Central memory CD8-positive, alpha-beta T cell (primary cell): ENCODE measurements at regions not wholly inside any gene's neighbourhood (a gene's known extent, or its start where the extent isn't known, plus 50 kb on each side); places are given as distances from the start of the nearest gene placed in this dataset.

Source experiments
- ATAC-seq: fragments of 150-1000 bp; cut with Tn5 transposase; replicated peaks from 2 replicates; pipeline ENCODE4 v1.10.0; 2022; ENCODE audit warnings: mild to moderate bottlenecking, moderate FRiP score, moderate number of reproducible peaks; ENCODE audit not compliant: poor library complexity, severe bottlenecking; ENCODE audit errors: extremely low read depth
- DNase-seq, 2 donors: peaks; one replicate each; pipeline ENCODE4 v3.0.0; 2021; ENCODE audit warnings: low spot score in 2 of 2
- H3K27ac Mint-ChIP-seq: one replicate; pipeline ENCODE4 v1.8.0; 2022; ENCODE audit warnings: low read depth, mild to moderate bottlenecking, moderate library complexity, mixed read lengths
- H3K27me3 Mint-ChIP-seq: one replicate; pipeline ENCODE4 v1.8.0; 2022; ENCODE audit warnings: mixed read lengths
- H3K36me3 Mint-ChIP-seq: one replicate; pipeline ENCODE4 v1.8.0; 2022; ENCODE audit warnings: mild to moderate bottlenecking, moderate library complexity, mixed read lengths; ENCODE audit not compliant: insufficient read depth
- H3K4me1 Mint-ChIP-seq: one replicate; pipeline ENCODE4 v1.8.0; 2022; ENCODE audit warnings: mixed read lengths
- H3K4me3 Mint-ChIP-seq: one replicate; pipeline ENCODE4 v1.8.0; 2022; ENCODE audit warnings: mild to moderate bottlenecking, moderate library complexity, mixed read lengths
- H3K9me3 Mint-ChIP-seq: one replicate; pipeline ENCODE4 v1.8.0; 2022; ENCODE audit warnings: mixed read lengths

GRCh38 chr11:16434036-16434435 lies 77.7 kb upstream of the SOX6 start:
- Mint-ChIP-seq H3K4me1 (no peaks in the 10 kb centered on the region), H3K36me3 (peaks cover 2% of the 10 kb centered on the region), H3K9me3 (peaks cover 34% of the 10 kb centered on the region), H3K27me3 (no peaks in the 10 kb centered on the region), H3K4me3 (no peak overlapping the region), H3K27ac (no peak overlapping the region)
- ATAC-seq (no peak), DNase-seq (no peak)

GRCh38 chr11:16430674-16431073 lies 74.3 kb upstream of the SOX6 start:
- peaks cover 2% of the 10 kb centered on the region for H3K36me3 Mint-ChIP-seq
- H3K27me3 Mint-ChIP-seq, result no peaks in the 10 kb centered on the region
- H3K4me3 Mint-ChIP-seq, result no peak overlapping the region
- H3K4me1 Mint-ChIP-seq, result no peaks in the 10 kb centered on the region
- DNase-seq (no peak), ATAC-seq (no peak)
- H3K9me3 Mint-ChIP-seq, result peaks cover 22% of the 10 kb centered on the region
- no peak overlapping the region for H3K27ac Mint-ChIP-seq

- Mint-ChIP-seq H3K9me3 (peaks cover 23% of the 10 kb centered on the region), H3K36me3 (no peaks in the 10 kb centered on the region), H3K4me3 (no peak overlapping the region), H3K27ac (no peak overlapping the region), H3K4me1 (no peaks in the 10 kb centered on the region), H3K27me3 (no peaks in the 10 kb centered on the region)
- ATAC-seq (no peak), DNase-seq (no peak)
Measured at GRCh38 chr11:16421826-16422225, 65.5 kb upstream of the SOX6 start.

GRCh38 chr11:16418428-16419097 lies 62.2 kb upstream of the SOX6 start:
- DNase-seq (no peak), ATAC-seq (no peak)
- Mint-ChIP-seq H3K4me1 (no peaks in the 10 kb centered on the region), H3K9me3 (peaks cover 9% of the 10 kb centered on the region), H3K4me3 (no peak overlapping the region), H3K27ac (no peak overlapping the region), H3K36me3 (no peaks in the 10 kb centered on the region), H3K27me3 (no peaks in the 10 kb centered on the region)

- H3K27me3 Mint-ChIP-seq, result no peaks in the 10 kb centered on the region
- H3K36me3 Mint-ChIP-seq, result no peaks in the 10 kb centered on the region
- ATAC-seq (no peak), DNase-seq (no peak)
- no peaks in the 10 kb centered on the region for H3K4me1 Mint-ChIP-seq
- H3K27ac Mint-ChIP-seq, result no peak overlapping the region
- H3K9me3 Mint-ChIP-seq, result no peaks in the 10 kb centered on the region
- H3K4me3 Mint-ChIP-seq, result no peak overlapping the region
Measured at GRCh38 chr11:16412525-16413172, 56.3 kb upstream of the SOX6 start.

GRCh38 chr11:16410479-16410878 lies 54.1 kb upstream of the SOX6 start:
- H3K27ac Mint-ChIP-seq, result no peak overlapping the region
- no peaks in the 10 kb centered on the region for H3K4me1 Mint-ChIP-seq
- ATAC-seq (no peak), DNase-seq (no peak)
- no peaks in the 10 kb centered on the region for H3K27me3 Mint-ChIP-seq
- H3K4me3 Mint-ChIP-seq, result no peak overlapping the region
- peaks cover 10% of the 10 kb centered on the region for H3K9me3 Mint-ChIP-seq
- no peaks in the 10 kb centered on the region for H3K36me3 Mint-ChIP-seq

- Mint-ChIP-seq H3K27me3 (no peaks in the 10 kb centered on the region), H3K27ac (no peak overlapping the region), H3K4me3 (no peak overlapping the region), H3K4me1 (no peaks in the 10 kb centered on the region), H3K36me3 (no peaks in the 10 kb centered on the region), H3K9me3 (peaks cover 14% of the 10 kb centered on the region)
- no peak for DNase-seq
- no peak for ATAC-seq
Measured at GRCh38 chr11:16408619-16409018, 52.3 kb upstream of the SOX6 start.

- Mint-ChIP-seq H3K27me3 (no peaks in the 10 kb centered on the region), H3K4me1 (no peaks in the 10 kb centered on the region), H3K9me3 (peaks cover 14% of the 10 kb centered on the region), H3K36me3 (no peaks in the 10 kb centered on the region), H3K27ac (no peak overlapping the region), H3K4me3 (no peak overlapping the region)
- ATAC-seq (no peak), DNase-seq (no peak)
Measured at GRCh38 chr11:16406226-16406625, 49.9 kb upstream of the SOX6 start.
